K562 (cell line): ENCODE measurements at regions not wholly inside any gene's neighbourhood (a gene's known extent, or its start where the extent isn't known, plus 50 kb on each side); places are given as distances from the start of the nearest gene placed in this dataset.

Experiments used
- ATAC-seq: fragments of 200-7000 bp; cut with Tn5 transposase; 3 replicates; pipeline ENCODE4 v1.9.1; 2020; ENCODE audit warnings: moderate library complexity
- BruUV-seq: library from RNA; stranded (reverse); fragments of 400-500 nt; replicated peaks from 2 replicates; lab custom pipeline; 2021; lab: Mats Ljungman, UMichigan
- CTCF ChIA-PET: fragments of 300-600 bp; formaldehyde crosslinking; extraction: SDS; loops from one replicate; lab custom pipeline; 2021; ENCODE audit warnings: low intra/inter-chr PET ratio; lab: Yijun Ruan, JAX
- POLR2A ChIA-PET: fragments of 300-600, 350-650 bp; sonication (Branson Sonifier 250); formaldehyde crosslinking; extraction: SDS; loops from one replicate; lab custom pipeline; 2021; ENCODE audit warnings: antibody characterized with exemption, inconsistent platforms; lab: Yijun Ruan, JAX
- DNase-seq, 4 experiments: peaks; one replicate each; pipeline versions ENCODE4 v3.0.0 to v3.0.0-alpha.2; 2011 to 2018; ENCODE audit warnings: low spot score in 3 of 4, mixed read lengths in 3 of 4; ENCODE audit errors: extremely low read depth in 1 of 4
- FAIRE-seq: peaks from 2 replicates; lab custom pipeline; 2011; peaks lifted over from hg19 to GRCh38; lab: Jason Lieb, UNC
- H2AFZ ChIP-seq: 2 replicates; pipeline ENCODE4 v1.6.0; 2011; ENCODE audit warnings: low read depth, low read length, control low read depth, inconsistent platforms
- H3K27ac ChIP-seq: fragments of 200-600 bp; 3 replicates; pipeline ENCODE4 v1.8.0; 2011; ENCODE audit warnings: low read depth, mild to moderate bottlenecking, control low read depth, inconsistent platforms, low read length, moderate library complexity, mixed read lengths; ENCODE audit errors: extremely low read depth
- H3K27me3 ChIP-seq, 2 experiments: fragments of 300-600 bp in 1 of 2; 2 replicates in 1 of 2; 3 replicates in 1 of 2; pipeline versions ENCODE4 v1.6.0 to v1.8.0; 2011; ENCODE audit warnings: inconsistent platforms in 2 of 2, low read length in 2 of 2, mild to moderate bottlenecking in 1 of 2, mixed read lengths in 1 of 2, moderate library complexity in 1 of 2; ENCODE audit not compliant: control insufficient read depth in 2 of 2, insufficient read depth in 2 of 2
- H3K36me3 ChIP-seq: fragments of 300-600 bp; 3 replicates; pipeline ENCODE4 v1.8.0; 2011; ENCODE audit warnings: mild to moderate bottlenecking, low read length, inconsistent platforms; ENCODE audit not compliant: control insufficient read depth, insufficient read depth
- H3K4me1 ChIP-seq, 2 experiments: fragments of 200-600 bp in 1 of 2; replicated peaks in 1 of 2; 2 replicates in 1 of 2; 3 replicates in 1 of 2; pipeline versions ENCODE4 v1.5.1 to v1.8.0; 2011; ENCODE audit warnings: inconsistent platforms in 2 of 2, low read length in 2 of 2, mild to moderate bottlenecking in 1 of 2, mixed read lengths in 1 of 2, moderate library complexity in 1 of 2; ENCODE audit not compliant: control insufficient read depth in 2 of 2, insufficient read depth in 2 of 2
- H3K4me2 ChIP-seq: 2 replicates; pipeline ENCODE4 v1.6.1; 2011; ENCODE audit warnings: low read length, control low read depth, inconsistent platforms, mixed read lengths; ENCODE audit not compliant: insufficient read depth
- H3K4me3 ChIP-seq: fragments of 200-600 bp; sonication (generic), shearing (Covaris generic); 2 replicates; pipeline ENCODE4 v1.5.1; 2016; ENCODE audit warnings: control low read depth, inconsistent platforms
- H3K79me2 ChIP-seq: fragments of 200-600 bp; 3 replicates; pipeline ENCODE4 v1.8.0; 2011; ENCODE audit warnings: low read length, inconsistent platforms; ENCODE audit not compliant: control insufficient read depth, insufficient read depth
- H3K9ac ChIP-seq, 2 experiments: 2 replicates each; pipeline versions ENCODE4 v1.6.0 to v1.6.1; 2011; ENCODE audit warnings: low read depth in 2 of 2, low read length in 2 of 2, control low read depth in 1 of 2, inconsistent platforms in 1 of 2, mild to moderate bottlenecking in 1 of 2, mixed read lengths in 1 of 2; ENCODE audit not compliant: insufficient read depth in 1 of 2
- H3K9me1 ChIP-seq: one replicate; pipeline ENCODE4 v1.6.0; 2011; ENCODE audit warnings: inconsistent platforms, mild to moderate bottlenecking, low read length, moderate library complexity; ENCODE audit not compliant: control insufficient read depth, insufficient read depth
- H3K9me3 ChIP-seq: replicated peaks from 2 replicates; pipeline ENCODE4 v1.5.1; 2011; ENCODE audit warnings: low read depth, low read length, inconsistent platforms; ENCODE audit not compliant: control insufficient read depth, insufficient read depth
- H4K20me1 ChIP-seq: replicated peaks from 2 replicates; pipeline ENCODE4 v1.6.1; 2011; ENCODE audit warnings: low read length, inconsistent platforms, mixed read lengths; ENCODE audit not compliant: control insufficient read depth, insufficient read depth
- BHLHE40 ChIP-seq: IDR thresholded peaks from 2 replicates; pipeline ENCODE4 v1.6.1; 2011; ENCODE audit warnings: low read length, improper control_type of control experiment
- CBX1 ChIP-seq: sonication (generic); IDR thresholded peaks from 2 replicates; pipeline ENCODE4 v1.6.1; 2016; ENCODE audit warnings: antibody characterized with exemption, low read depth, mild to moderate bottlenecking
- GABPA ChIP-seq: fragments of 200-800 bp; sonication (Bioruptor generic); conservative IDR thresholded peaks from 2 replicates; pipeline ENCODE4 v1.6.1; 2016; ENCODE audit warnings: low read depth, missing genetic modification characterization, missing compliant biosample characterization
- PPARD ChIP-seq: fragments of 250-450 bp; sonication (Bioruptor Pico); IDR thresholded peaks from 2 replicates; pipeline ENCODE4 v1.8.0; 2022; ENCODE audit warnings: inconsistent platforms, mild to moderate bottlenecking, moderate library complexity
- ZNF140 ChIP-seq: fragments of 250-450 bp; sonication (Bioruptor Pico); IDR thresholded peaks from 2 replicates; pipeline ENCODE4 v1.8.0; 2021; ENCODE audit warnings: moderate library complexity, mild to moderate bottlenecking, inconsistent platforms
- WGBS: fragments of 100-300 bp; shearing (Covaris generic); methylation state at CpG from one replicate; pipeline ENCODE4 v1.1.6; 2016; ENCODE audit warnings: low coverage, mixed read lengths; ENCODE audit not compliant: insufficient coverage; ENCODE audit errors: missing lambda C conversion rate; 5-methylcytosine and 5-hydroxymethylcytosine counted together
- in situ Hi-C: fragments of 300-500 bp; cut with MboI; formaldehyde crosslinking; loops from 4 replicates; pipeline ENCODE4 v1.15.0; 2018; ENCODE audit warnings: inconsistent platforms, mixed read lengths
- intact Hi-C: fragments of 100-400 bp; cut with micrococcal nuclease; formaldehyde crosslinking; loops from 2 replicates; pipeline ENCODE4 v1.14.2; 2022
- TF ChIP-seq, protein P1 (sequence below): fragments of 250-450 bp; sonication (Bioruptor Pico); IDR thresholded peaks from 2 replicates; pipeline ENCODE4 v1.8.0; 2022; ENCODE audit warnings: inconsistent platforms, mild to moderate bottlenecking, moderate library complexity, borderline replicate concordance
- TF ChIP-seq, protein P2 (sequence below): fragments of 450-650 bp; IDR thresholded peaks from 2 replicates; pipeline ENCODE4 v1.6.1; 2016
- TF ChIP-seq, protein P3 (sequence below): fragments of 200-400 bp; formaldehyde crosslinking; IDR thresholded peaks from 2 replicates; pipeline ENCODE4 v1.6.1; 2017; ENCODE audit warnings: mild to moderate bottlenecking, low read depth, low read length, moderate library complexity

DNA sequence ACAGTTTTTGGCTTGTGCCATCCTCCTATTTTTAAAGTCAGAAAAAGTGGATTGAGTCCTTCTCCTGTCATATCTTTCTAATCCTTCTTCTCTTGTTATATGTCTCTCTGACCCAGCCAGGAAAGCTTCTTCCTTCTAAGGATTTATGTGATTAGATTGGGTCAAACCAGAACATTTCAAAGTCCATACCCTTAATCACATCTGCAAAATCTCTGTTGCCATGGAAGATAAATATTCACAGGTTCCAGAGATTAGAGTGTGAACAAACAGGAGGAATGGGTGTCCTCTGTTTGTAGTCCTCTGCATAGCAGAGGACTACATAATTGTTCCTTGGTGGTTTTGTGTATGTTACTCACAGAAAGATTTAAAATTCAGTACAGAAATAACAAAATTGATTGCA lies 421.2 kb downstream of the EPHA5 start:
- intact Hi-C loops = no loop called here
- FAIRE-seq = no peak
- H3K79me2 ChIP-seq = no peaks in the 10 kb centered on the region
- H3K36me3 ChIP-seq = no peaks in the 10 kb centered on the region
- TF ChIP-seq GABPA (no peak), ZNF140 (no peak)
- TF ChIP-seq, protein P1, sequence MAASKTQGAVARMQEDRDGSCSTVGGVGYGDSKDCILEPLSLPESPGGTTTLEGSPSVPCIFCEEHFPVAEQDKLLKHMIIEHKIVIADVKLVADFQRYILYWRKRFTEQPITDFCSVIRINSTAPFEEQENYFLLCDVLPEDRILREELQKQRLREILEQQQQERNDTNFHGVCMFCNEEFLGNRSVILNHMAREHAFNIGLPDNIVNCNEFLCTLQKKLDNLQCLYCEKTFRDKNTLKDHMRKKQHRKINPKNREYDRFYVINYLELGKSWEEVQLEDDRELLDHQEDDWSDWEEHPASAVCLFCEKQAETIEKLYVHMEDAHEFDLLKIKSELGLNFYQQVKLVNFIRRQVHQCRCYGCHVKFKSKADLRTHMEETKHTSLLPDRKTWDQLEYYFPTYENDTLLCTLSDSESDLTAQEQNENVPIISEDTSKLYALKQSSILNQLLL (CRISPR knock-in tag) = no peak
- TF ChIP-seq, all 486 proteins: peak for 0
- no peak for ATAC-seq
- H3K4me2 ChIP-seq = no peak overlapping the region
- no peak overlapping the region for H3K27ac ChIP-seq
- ChIA-PET POLR2A (no interaction called here), CTCF (no interaction called here)
- no peaks in the 10 kb centered on the region for H3K27me3 ChIP-seq
- DNase-seq = no peak
- no peaks in the 10 kb centered on the region for H3K9me3 ChIP-seq
- no TSS peak for BruUV-seq
- H3K9me1 ChIP-seq = no peaks in the 10 kb centered on the region
- H3K9ac ChIP-seq = no peak overlapping the region
- in situ Hi-C loops = no loop called here
- H4K20me1 ChIP-seq = no peaks in the 10 kb centered on the region
- H3K4me1 ChIP-seq = no peaks in the 10 kb centered on the region
- H2AFZ ChIP-seq = no peak overlapping the region
- no peak overlapping the region for H3K4me3 ChIP-seq

DNA sequence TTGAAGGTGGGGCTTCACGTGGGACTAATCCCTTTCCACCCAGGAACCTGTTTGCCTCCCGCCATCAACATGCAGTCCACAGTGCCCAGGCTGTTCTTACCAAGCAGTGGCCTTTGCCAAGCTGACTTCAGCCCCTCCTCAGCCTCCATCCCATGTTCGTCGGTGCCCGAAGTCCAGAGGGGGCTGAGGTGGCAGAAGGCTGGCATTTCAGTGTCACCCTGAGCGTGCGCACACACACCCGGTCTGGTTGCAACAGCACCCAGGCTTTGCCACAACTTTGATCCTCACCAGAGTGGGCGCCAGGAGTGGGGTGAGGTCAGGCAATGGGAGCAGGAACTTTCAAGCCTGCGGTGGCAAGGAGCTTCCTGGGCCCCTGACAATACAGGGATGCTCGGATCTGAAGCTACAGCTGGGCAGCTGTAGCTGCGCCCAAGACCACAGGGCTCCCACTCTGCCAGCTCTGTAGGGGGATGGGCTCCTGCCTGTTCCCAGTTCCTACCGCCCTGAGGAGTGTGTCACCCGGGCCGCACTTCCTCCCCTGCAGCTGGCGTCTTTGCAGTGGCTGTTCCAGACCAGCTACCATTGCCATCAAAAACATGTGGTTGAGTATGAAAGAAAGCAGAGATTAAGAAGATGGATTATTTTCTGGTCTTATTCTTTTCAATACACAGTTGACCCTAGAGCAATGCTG lies 428.0 kb downstream of the EPHA5 start:
- no peak for ATAC-seq
- Histone ChIP-seq H3K4me3 (peak overlapping the region; percentile 59), H3K27me3 (no peaks in the 10 kb centered on the region), H3K4me2 (peak overlapping the region; percentile 77), H3K9me1 (no peaks in the 10 kb centered on the region), H3K27ac (no peak overlapping the region), H3K79me2 (peaks cover 10% of the 10 kb centered on the region), H3K9ac (no peak overlapping the region), H2AFZ (peak overlapping the region; percentile 86), H3K9me3 (no peaks in the 10 kb centered on the region), H3K36me3 (no peaks in the 10 kb centered on the region; the same call in 2 of the 3 replicates), H3K4me1 (peaks cover 0 to 6% of the 10 kb centered on the region in 2 experiments; a peak in 2 of 5 replicates), H4K20me1 (no peaks in the 10 kb centered on the region)
- ChIA-PET CTCF (no interaction called here), POLR2A (no interaction called here)
- intact Hi-C loops (no loop called here), in situ Hi-C loops (no loop called here)
- no peak for DNase-seq
- no TSS peak for BruUV-seq
- 14% methylated on average over 16 of the region's 16 CpGs for WGBS
- FAIRE-seq = no peak
- no peak for TF ChIP-seq BHLHE40
- TF ChIP-seq PPARD (CRISPR knock-in tag) = no peak
- TF ChIP-seq CBX1 = no peak
- TF ChIP-seq, protein P2, sequence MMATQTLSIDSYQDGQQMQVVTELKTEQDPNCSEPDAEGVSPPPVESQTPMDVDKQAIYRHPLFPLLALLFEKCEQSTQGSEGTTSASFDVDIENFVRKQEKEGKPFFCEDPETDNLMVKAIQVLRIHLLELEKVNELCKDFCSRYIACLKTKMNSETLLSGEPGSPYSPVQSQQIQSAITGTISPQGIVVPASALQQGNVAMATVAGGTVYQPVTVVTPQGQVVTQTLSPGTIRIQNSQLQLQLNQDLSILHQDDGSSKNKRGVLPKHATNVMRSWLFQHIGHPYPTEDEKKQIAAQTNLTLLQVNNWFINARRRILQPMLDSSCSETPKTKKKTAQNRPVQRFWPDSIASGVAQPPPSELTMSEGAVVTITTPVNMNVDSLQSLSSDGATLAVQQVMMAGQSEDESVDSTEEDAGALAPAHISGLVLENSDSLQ = no peak
- TF ChIP-seq, protein P3, sequence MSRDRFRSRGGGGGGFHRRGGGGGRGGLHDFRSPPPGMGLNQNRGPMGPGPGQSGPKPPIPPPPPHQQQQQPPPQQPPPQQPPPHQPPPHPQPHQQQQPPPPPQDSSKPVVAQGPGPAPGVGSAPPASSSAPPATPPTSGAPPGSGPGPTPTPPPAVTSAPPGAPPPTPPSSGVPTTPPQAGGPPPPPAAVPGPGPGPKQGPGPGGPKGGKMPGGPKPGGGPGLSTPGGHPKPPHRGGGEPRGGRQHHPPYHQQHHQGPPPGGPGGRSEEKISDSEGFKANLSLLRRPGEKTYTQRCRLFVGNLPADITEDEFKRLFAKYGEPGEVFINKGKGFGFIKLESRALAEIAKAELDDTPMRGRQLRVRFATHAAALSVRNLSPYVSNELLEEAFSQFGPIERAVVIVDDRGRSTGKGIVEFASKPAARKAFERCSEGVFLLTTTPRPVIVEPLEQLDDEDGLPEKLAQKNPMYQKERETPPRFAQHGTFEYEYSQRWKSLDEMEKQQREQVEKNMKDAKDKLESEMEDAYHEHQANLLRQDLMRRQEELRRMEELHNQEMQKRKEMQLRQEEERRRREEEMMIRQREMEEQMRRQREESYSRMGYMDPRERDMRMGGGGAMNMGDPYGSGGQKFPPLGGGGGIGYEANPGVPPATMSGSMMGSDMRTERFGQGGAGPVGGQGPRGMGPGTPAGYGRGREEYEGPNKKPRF = no peak
